ENCODE measurements at regions not wholly inside any gene's neighbourhood (a gene's known extent, or its start where the extent isn't known, plus 50 kb on each side); places are given as distances from the start of the nearest gene placed in this dataset.

GRCh38 chr13:88068316-88068715 lies 397.1 kb downstream of the SLITRK5 start:
- no peak for DNase-seq (ENCODE audit: low read depth in 4 of 4, low spot score in 2 of 4)

GRCh38 chr13:88068975-88069374 lies 397.8 kb downstream of the SLITRK5 start:
- no peak for DNase-seq (ENCODE audit: low read depth in 4 of 4, low spot score in 2 of 4)

DNA sequence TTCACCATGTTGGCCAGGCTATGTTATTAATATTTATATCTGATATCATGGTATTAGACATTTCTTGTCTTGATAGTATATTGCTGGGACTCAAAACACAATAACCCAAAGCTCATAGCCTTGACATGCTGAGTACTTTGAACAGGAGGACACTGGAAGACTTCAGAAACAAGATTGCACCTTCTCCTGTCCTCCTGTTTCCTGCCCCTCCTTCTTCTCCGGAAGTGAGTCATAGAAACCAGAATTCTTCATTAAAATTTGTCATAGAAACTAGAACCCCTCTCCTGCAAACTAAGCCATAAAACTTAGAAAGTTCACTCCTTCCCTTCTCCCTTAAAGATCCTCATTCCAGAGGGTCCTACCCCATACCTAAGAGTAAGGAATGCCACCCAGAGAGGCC lies 400.2 kb downstream of the SLITRK5 start:
- no peak for DNase-seq (ENCODE audit: low read depth in 4 of 4, low spot score in 2 of 4)

GRCh38 chr13:88074794-88075510 lies 403.8 kb downstream of the SLITRK5 start:
- no peak for DNase-seq (ENCODE audit: low read depth in 4 of 4, low spot score in 2 of 4)

DNA sequence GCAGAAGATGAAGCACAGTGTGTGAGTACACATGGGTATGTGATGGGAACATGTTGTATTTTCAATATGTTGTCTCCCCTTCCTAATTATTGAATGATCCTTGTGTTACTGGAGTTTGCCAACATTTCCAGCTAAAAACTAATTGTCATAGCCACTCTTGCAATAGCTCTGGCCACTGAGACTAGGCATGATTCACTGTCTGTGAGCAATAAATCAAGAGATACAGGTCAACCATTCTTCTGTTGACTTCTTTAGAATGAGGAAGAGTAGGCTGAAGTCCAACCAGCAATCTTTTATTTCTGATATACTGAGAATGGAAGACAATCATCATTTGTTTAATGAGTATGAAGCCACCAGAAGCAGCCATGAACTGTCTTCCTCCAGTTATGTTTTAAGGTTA lies 413.9 kb downstream of the SLITRK5 start:
- DNase-seq (ENCODE audit: low read depth in 4 of 4, low spot score in 2 of 4) = no peak

GRCh38 chr13:88086577-88086976 lies 415.4 kb downstream of the SLITRK5 start:
- no peak for DNase-seq (ENCODE audit: low read depth in 4 of 4, low spot score in 2 of 4)

DNA sequence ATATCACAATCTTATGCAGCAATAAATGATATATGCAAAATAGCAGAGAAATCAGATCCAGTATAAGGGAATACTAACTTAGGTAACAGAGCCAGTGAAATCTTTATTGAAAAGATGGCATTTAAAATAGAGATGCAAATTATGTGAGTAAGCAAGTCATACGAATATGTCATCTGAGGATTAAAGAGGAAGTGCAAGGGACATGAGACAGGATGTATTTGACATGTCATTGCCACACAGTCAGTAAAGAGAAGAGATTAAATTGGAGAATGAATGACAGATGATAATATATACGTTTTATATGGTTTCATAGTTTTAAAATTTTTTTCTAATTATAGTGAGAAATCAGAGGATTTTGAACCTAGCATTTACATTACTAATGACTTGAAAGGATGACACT lies 426.4 kb downstream of the SLITRK5 start:
- DNase-seq (ENCODE audit: low read depth in 4 of 4, low spot score in 2 of 4) = no peak

GRCh38 chr13:88103824-88104223 lies 432.7 kb downstream of the SLITRK5 start:
- no peak for DNase-seq (ENCODE audit: low read depth in 4 of 4, low spot score in 2 of 4)

GRCh38 chr13:88104576-88104975 lies 433.4 kb downstream of the SLITRK5 start:
- no peak for DNase-seq (ENCODE audit: low read depth in 4 of 4, low spot score in 2 of 4)

DNA sequence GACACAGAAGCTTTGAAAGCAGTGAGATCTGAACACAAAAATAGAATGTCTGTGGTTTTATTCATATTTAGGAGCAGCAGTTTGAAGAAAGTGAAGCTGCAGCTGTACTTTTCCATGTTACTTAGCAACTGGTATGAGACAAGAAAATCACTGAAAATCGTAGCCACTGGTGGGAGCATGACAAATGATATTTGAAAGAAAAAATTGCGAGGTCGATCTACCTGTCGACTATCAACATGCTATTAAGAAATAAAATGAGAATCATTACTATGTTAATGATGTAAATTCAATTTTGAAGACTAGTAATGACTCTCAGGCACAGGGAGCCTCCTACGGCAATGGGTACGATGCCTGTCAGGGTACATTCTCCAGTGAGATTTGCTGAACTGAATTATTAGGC lies 436.4 kb downstream of the SLITRK5 start:
- DNase-seq (ENCODE audit: low read depth in 4 of 4, low spot score in 2 of 4) = no peak

DNA sequence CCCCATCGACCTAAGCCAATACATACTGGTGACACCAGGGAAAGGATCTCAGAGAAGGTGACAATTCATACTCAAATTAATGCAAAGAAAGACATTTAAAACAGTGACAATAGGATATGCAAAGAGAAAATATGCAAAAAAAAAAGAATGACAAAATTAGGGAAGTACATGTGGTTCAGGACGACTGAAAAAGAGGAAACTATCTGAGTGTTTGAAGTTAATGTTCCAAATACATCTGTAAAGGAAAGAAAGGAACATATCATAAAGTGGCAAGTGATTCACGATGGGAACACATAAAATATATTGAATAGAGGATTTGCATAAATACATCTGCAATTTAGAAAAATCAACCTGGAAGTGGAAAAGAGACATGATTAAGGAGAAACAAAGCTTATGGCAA lies 441.4 kb downstream of the SLITRK5 start:
- no peak for DNase-seq (ENCODE audit: low read depth in 4 of 4, low spot score in 2 of 4)

- DNase-seq (ENCODE audit: low read depth in 4 of 4, low spot score in 2 of 4) = no peak
These were observed 444.8 kb downstream of the SLITRK5 start for GRCh38 chr13:88115976-88116375.

DNA sequence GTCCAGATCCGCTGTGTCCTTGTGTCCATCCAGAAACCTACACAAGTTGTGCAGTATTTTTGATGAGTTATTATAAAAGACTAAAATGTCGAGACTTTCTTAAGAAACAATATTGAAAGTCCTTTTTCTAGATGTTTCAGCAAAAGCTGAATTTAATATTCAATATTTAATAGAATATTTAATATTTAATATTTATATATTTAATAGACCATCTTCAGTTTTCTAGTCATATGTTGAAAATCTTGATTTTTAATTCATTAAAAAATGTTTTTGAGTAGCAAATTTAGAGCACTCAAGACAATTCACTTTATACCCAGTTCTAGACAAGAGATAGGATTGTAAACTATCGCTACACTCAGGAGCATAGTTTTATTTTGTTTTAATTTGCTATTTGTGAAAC lies 447.8 kb downstream of the SLITRK5 start:
- DNase-seq (ENCODE audit: low read depth in 4 of 4, low spot score in 2 of 4) = no peak

DNA sequence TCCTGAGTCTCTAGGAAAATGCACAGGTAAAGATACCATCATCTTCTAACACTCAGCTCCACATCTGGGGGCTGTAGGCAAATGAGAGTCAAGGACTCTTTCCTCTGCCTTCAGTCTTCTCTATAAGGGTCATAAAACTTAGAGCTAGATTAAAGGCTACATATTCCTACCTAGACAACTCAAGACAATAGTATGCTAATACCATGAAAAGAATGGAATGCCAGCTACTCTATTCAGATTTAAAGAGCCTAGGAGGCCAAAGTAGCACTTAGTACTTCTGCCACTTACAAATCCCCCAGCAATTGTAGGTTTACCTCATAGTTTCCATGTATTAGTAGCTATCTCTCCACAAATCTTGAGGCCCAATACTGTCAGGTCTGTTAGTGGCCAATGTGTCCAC lies 453.0 kb downstream of the SLITRK5 start:
- no peak for DNase-seq (ENCODE audit: low read depth in 4 of 4, low spot score in 2 of 4)

DNA sequence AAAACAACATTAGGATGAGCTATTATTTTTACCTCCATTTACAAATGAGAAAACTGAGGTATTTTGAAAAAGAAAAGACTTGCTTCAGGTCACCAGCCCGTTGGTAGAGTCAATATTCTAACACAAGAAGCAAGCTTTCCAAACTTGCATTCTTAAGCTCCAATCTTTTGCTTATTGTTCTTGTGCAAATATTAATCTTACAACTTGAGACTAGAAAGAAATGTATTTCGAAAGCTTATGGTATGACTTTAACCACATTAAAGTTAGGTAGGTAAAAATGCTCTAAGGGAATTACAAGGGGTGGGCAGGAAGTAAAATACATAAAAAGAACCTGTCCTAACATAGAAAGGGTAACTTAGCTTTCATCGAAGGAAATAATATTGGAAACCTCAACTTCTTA lies 453.9 kb downstream of the SLITRK5 start:
- DNase-seq (ENCODE audit: low read depth in 4 of 4, low spot score in 2 of 4) = no peak

DNA sequence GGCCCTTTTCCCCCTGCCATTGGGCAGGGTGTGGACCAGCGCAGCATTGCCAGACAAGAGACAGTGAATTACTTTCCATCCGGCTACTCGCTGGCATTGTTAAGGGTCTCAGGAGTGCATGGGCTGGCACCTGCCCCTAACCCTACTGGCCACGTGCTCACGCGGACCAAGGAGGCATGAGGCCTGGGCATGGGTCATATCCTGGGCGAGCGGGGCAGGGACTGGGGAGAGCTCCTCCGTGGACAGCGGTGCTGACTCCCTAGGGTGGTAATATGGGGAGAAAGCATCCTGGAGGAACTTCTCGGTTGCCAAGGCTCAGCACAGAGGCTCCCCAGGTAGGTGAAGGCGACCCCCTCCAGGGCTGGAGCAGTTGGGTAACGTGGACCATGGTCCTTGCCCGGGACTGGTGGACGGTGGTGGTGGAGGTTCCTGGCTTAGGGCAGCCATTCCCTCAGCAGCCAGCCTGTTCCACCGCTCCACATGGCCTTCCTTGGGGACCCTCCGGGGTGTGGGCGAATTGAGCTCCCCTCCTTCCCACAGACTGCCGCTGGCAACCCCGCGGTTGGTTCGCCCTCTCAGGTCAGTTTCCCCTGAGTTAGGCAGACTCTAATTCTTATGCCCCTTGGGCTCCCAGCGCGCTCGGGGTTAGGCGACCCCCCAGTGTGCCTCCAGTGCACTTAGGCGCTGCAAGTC lies 465.1 kb downstream of the SLITRK5 start:
- DNase-seq (ENCODE audit: low read depth in 4 of 4, low spot score in 2 of 4) = no peak

DNA sequence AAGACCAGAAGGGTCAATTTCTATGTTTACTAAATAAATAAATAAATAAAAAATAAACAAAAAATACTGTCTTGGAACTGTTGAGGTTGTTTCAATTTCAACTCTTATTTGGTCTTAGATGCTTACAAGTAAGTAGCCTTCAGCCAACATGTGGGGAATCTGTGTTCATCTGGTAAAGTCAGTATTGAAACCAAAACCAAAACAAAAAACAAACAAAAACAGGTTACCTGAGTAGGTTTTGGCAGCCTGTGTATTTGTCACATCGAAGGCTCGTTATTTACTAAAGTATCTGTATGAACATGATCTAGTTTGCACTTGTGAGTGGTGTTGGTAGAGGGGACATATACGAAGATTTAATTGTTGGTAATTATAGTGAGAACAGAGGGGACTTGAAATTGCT lies 471.5 kb downstream of the SLITRK5 start:
- no peak for DNase-seq (ENCODE audit: low read depth in 4 of 4, low spot score in 2 of 4)

GRCh38 chr13:88144580-88144979 lies 473.4 kb downstream of the SLITRK5 start:
- DNase-seq (ENCODE audit: low read depth in 4 of 4, low spot score in 2 of 4) = no peak

- DNase-seq (ENCODE audit: low read depth in 4 of 4, low spot score in 2 of 4) = no peak
These were observed 482.2 kb downstream of the SLITRK5 start for GRCh38 chr13:88153353-88153752.

DNA sequence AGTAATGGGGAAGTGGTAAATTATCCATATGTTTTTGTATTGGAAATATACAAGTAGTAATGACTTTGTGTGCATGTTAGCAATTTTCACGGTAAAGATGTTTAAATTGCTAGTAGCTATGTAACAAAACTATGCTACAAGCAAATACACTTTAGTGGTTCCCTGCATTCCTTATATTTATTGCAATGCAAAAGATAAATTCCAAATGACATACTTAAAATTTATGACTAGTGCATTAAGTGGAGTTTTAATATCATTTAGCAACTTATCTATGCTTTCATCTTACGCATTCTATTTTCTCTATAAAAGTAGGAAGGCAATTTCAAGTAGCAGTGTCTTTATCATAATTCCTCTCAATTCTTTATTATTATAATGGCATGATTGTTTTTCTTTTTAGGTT lies 482.8 kb downstream of the SLITRK5 start:
- DNase-seq (ENCODE audit: low read depth in 4 of 4, low spot score in 2 of 4) = no peak

GRCh38 chr13:88162076-88162702 lies 491.0 kb downstream of the SLITRK5 start:
- DNase-seq (ENCODE audit: low read depth in 4 of 4, low spot score in 2 of 4) = no peak

DNA sequence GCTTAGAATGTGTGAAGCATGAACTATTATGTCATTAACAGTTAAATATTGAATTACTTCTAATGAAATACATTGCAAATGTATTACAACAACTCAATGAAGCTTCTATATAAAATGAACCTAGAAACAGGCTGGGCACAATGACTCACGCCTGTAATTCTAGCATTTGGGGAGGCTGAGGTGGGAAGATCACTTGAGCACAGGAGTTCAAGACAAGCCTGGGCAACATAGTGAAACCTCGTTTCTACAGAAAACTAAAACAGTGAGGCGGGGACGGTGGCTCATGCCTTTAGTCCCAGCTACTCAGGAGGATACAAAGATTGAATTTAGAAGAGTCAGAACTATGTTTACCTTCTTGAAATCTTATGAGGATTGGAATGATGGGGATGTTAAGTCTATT lies 505.1 kb downstream of the SLITRK5 start:
- DNase-seq (ENCODE audit: low read depth in 4 of 4, low spot score in 2 of 4) = no peak

All from left renal cortex interstitium (tissue), 4 donors.